ENCODE measurements at regions not wholly inside any gene's neighbourhood (a gene's known extent, or its start where the extent isn't known, plus 50 kb on each side); places are given as distances from the start of the nearest gene placed in this dataset.
"Not testable (repeated sequence)": the region's sequence is repeated elsewhere in the genome, so short reads cannot be mapped to it uniquely, and the experiment has no call there.

- TF ChIP-seq CTCF (conservative IDR thresholded peaks at IDR 0.05); ZFX (IDR thresholded peaks at IDR 0.05): not testable (repeated sequence)
Observed at GRCh38 chr14:78013911-78014310, 156.3 kb upstream of the NRXN3 start.
